ENCODE measurements at regions not wholly inside any gene's neighbourhood (a gene's known extent, or its start where the extent isn't known, plus 50 kb on each side); places are given as distances from the start of the nearest gene placed in this dataset.

- Histone ChIP-seq H3K4me2 (replicated peaks; ENCODE audit: extremely low read depth, low read length, poor library complexity, severe bottlenecking) (no peak overlapping the region), H3K27ac (ENCODE audit: low read depth in 1 of 2, low read length in 2 of 2) (no peak overlapping the region), H3K4me3 (replicated peaks in 1 of 3; ENCODE audit: low read depth in 2 of 3, low read length in 3 of 3) (no peak overlapping the region), H4K20me1 (ENCODE audit: insufficient read depth, low read length) (no peaks in the 10 kb centered on the region), H3K27me3 (ENCODE audit: control insufficient read depth in 2 of 2, insufficient read depth in 2 of 2, low read length in 2 of 2) (no peaks in the 10 kb centered on the region), H3K9me3 (replicated peaks in 1 of 2; ENCODE audit: control insufficient read depth in 1 of 2, insufficient read depth in 1 of 2, low read length in 2 of 2) (no peaks in the 10 kb centered on the region), H3K36me3 (replicated peaks in 1 of 2; ENCODE audit: control insufficient read depth in 1 of 2, insufficient read depth in 2 of 2, low read length in 2 of 2) (no peaks in the 10 kb centered on the region), H3K4me1 (ENCODE audit: control insufficient read depth in 1 of 2, insufficient read depth in 2 of 2, low read length in 2 of 2) (no peaks in the 10 kb centered on the region), H3K79me2 (ENCODE audit: insufficient read depth, low read length) (no peaks in the 10 kb centered on the region), H3K9ac (ENCODE audit: insufficient read depth, low read length, poor library complexity, severe bottlenecking) (no peak overlapping the region), H2AFZ (ENCODE audit: insufficient read depth, low read depth, low read length, poor library complexity, severe bottlenecking) (no peak overlapping the region)
- Mint-ChIP-seq H3K4me1 (no peaks in the 10 kb centered on the region), H3K9me3 (peaks cover 0 to 7% (median 3%) of the 10 kb centered on the region in 7 donors), H3K4me3 (no peak overlapping the region), H3K36me3 (no peaks in the 10 kb centered on the region), H3K27ac (no peak overlapping the region), H3K27me3 (ENCODE audit: low read depth in 3 of 3) (peaks cover 0 to 1% (median 0%) of the 10 kb centered on the region in 3 donors)
- 80% methylated on average over 1 of the region's 3 CpGs for WGBS (ENCODE audit: insufficient coverage)
- DNase-seq, result no peak
- intact Hi-C loops (cut with micrococcal nuclease), result no loop called here
- TF ChIP-seq CTCF (IDR thresholded peaks at IDR 0.05), result no peak
Observed at GRCh38 chr9:1152171-1152570, 102.0 kb downstream of the DMRT2 start.

GRCh38 chr9:1154739-1155138 is 104.6 kb downstream of the DMRT2 start:
- Histone ChIP-seq H3K4me3 (replicated peaks in 1 of 3; ENCODE audit: low read depth in 2 of 3, low read length in 3 of 3) (no peak overlapping the region), H3K9ac (ENCODE audit: insufficient read depth, low read length, poor library complexity, severe bottlenecking) (no peak overlapping the region), H3K4me1 (ENCODE audit: control insufficient read depth in 1 of 2, insufficient read depth in 2 of 2, low read length in 2 of 2) (no peaks in the 10 kb centered on the region), H4K20me1 (ENCODE audit: insufficient read depth, low read length) (no peaks in the 10 kb centered on the region), H3K4me2 (replicated peaks; ENCODE audit: extremely low read depth, low read length, poor library complexity, severe bottlenecking) (no peak overlapping the region), H3K27ac (ENCODE audit: low read depth in 1 of 2, low read length in 2 of 2) (no peak overlapping the region), H3K9me3 (replicated peaks in 1 of 2; ENCODE audit: control insufficient read depth in 1 of 2, insufficient read depth in 1 of 2, low read length in 2 of 2) (no peaks in the 10 kb centered on the region), H3K36me3 (replicated peaks in 1 of 2; ENCODE audit: control insufficient read depth in 1 of 2, insufficient read depth in 2 of 2, low read length in 2 of 2) (no peaks in the 10 kb centered on the region), H2AFZ (ENCODE audit: insufficient read depth, low read depth, low read length, poor library complexity, severe bottlenecking) (no peak overlapping the region), H3K79me2 (ENCODE audit: insufficient read depth, low read length) (no peaks in the 10 kb centered on the region), H3K27me3 (ENCODE audit: control insufficient read depth in 2 of 2, insufficient read depth in 2 of 2, low read length in 2 of 2) (no peaks in the 10 kb centered on the region)
- WGBS (ENCODE audit: insufficient coverage), result no CpG with 5 or more reads among the region's 1 CpG
- no peak for TF ChIP-seq CTCF (IDR thresholded peaks at IDR 0.05)
- no peaks in the 10 kb centered on the region for H3K36me3 Mint-ChIP-seq
- DNase-seq, result no peak
- intact Hi-C loops (cut with micrococcal nuclease), result no loop called here
- no peak overlapping the region for H3K27ac Mint-ChIP-seq
- no peak overlapping the region for H3K4me3 Mint-ChIP-seq
- H3K9me3 Mint-ChIP-seq, result peaks cover 0 to 2% (median 0%) of the 10 kb centered on the region in 7 donors
- no peaks in the 10 kb centered on the region for H3K4me1 Mint-ChIP-seq
- peaks cover 0 to 1% (median 1%) of the 10 kb centered on the region in 3 donors for H3K27me3 Mint-ChIP-seq (ENCODE audit: low read depth in 3 of 3)

Measured in CD14-positive monocyte (primary cell).